Peyer's patch (tissue), 4 donors: ENCODE measurements at regions not wholly inside any gene's neighbourhood (a gene's known extent, or its start where the extent isn't known, plus 50 kb on each side); places are given as distances from the start of the nearest gene placed in this dataset.

ENCODE experiments used
- POLR2A ChIP-seq, 2 donors: fragments of 450-650 bp; IDR thresholded peaks; one replicate each; pipeline ENCODE4 v1.5.1; 2017; ENCODE audit warnings: antibody characterized with exemption in 2 of 2, mild to moderate bottlenecking in 2 of 2, moderate library complexity in 2 of 2
- TF ChIP-seq, protein P1 (sequence below), 6 experiments: fragments of 450-650 bp in 4 of 6; fragments of 200-600 bp in 2 of 6; sonication (generic) in 1 of 6; IDR thresholded peaks; one replicate each; pipeline ENCODE4 v1.5.1; 2017 to 2019; ENCODE audit warnings: antibody characterized with exemption in 6 of 6, mild to moderate bottlenecking in 3 of 6, moderate library complexity in 1 of 6

DNA sequence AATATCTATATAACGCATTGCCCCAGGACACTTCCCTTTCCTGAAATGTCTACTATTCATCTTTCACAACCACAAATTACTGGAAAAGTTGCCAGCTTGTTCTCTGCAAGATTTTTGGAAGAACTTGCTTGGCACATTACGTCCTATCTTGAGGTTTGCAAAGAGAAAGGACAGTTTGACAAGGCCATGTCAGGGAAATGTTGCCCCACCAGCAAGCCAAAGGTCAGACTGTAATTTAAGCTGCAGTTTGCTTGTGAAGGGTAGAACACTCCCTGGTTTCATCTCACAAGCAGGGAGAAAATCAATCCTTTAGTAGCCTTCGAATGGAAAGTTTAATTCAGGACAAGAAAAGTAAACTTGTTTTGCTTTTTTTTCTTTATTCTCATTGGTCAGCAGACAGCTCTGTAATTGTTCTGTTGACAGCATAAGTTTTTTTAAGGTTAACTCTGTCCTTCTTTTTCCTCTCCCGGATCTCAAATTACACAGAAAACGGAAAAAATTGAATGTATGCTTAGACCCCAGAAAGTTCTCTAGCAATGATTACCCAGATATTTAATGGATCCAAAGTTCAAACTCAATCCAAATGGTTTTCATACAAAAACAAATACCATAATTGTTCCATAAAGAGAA is 541.8 kb upstream of the NRSN1 start:
- TF ChIP-seq, protein P1, sequence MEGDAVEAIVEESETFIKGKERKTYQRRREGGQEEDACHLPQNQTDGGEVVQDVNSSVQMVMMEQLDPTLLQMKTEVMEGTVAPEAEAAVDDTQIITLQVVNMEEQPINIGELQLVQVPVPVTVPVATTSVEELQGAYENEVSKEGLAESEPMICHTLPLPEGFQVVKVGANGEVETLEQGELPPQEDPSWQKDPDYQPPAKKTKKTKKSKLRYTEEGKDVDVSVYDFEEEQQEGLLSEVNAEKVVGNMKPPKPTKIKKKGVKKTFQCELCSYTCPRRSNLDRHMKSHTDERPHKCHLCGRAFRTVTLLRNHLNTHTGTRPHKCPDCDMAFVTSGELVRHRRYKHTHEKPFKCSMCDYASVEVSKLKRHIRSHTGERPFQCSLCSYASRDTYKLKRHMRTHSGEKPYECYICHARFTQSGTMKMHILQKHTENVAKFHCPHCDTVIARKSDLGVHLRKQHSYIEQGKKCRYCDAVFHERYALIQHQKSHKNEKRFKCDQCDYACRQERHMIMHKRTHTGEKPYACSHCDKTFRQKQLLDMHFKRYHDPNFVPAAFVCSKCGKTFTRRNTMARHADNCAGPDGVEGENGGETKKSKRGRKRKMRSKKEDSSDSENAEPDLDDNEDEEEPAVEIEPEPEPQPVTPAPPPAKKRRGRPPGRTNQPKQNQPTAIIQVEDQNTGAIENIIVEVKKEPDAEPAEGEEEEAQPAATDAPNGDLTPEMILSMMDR (IDR thresholded peaks at IDR 0.05): no peak
- TF ChIP-seq POLR2A (IDR thresholded peaks at IDR 0.05): no peak
